SKM-1 (cell line): ENCODE measurements at regions not wholly inside any gene's neighbourhood (a gene's known extent, or its start where the extent isn't known, plus 50 kb on each side); places are given as distances from the start of the nearest gene placed in this dataset.

ENCODE experiments used
- DNase-seq: peaks from one replicate; lab custom pipeline; 2025; ENCODE audit not compliant: unreplicated experiment; lab: John Stamatoyannopoulos, UW

- DNase-seq = no peak
Measured at GRCh38 chr17:79326814-79327213, 252.2 kb downstream of the ENGASE start.

- DNase-seq = no peak
Measured at GRCh38 chr17:79325709-79326430, 251.2 kb downstream of the ENGASE start.

GRCh38 chr17:79324194-79324593 lies 249.6 kb downstream of the ENGASE start:
- DNase-seq = no peak

- DNase-seq = no peak
Measured at GRCh38 chr17:79323566-79323965, 248.9 kb downstream of the ENGASE start.

GRCh38 chr17:79322211-79323123 lies 247.8 kb downstream of the ENGASE start:
- no peak for DNase-seq

GRCh38 chr17:79320331-79320730 lies 245.7 kb downstream of the ENGASE start:
- no peak for DNase-seq

DNA sequence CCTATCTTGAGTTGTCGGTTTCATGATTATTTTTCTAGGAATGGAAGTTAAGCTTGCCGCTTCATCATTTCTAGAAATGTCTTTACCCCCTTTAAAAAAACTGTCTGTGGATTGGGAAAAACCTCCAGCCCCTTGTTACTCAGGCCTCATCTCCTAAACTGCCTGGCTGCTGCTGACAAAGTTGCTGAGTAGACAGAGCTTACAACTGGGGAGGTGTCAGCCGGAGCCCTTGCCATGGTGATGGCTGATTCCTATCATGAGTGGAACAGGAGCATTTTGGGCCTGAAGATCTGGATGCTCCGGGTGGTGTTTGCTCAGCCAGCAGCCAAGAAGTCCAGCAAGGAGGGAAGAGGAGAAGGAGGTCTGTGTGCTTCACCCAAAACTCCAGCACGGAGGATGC lies 243.3 kb downstream of the ENGASE start:
- DNase-seq = no peak

DNA sequence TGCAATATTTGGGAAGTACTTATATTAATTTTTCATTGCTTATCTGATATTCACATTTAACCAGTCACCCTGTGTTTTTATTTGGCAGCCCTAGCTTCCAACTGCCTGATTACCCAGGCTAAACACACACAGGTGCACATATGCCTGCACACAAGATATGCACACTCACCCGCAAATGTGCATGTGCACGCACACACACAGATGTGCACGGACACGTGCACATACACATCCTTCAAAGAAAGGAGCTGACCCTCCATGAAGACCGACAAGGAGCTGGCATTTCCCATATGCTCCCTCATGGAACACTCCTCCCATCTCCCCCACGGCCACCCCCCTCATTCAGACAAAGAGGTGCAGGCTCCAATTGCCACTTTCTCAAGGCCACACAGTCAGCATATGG lies 242.2 kb downstream of the ENGASE start:
- DNase-seq = no peak

DNA sequence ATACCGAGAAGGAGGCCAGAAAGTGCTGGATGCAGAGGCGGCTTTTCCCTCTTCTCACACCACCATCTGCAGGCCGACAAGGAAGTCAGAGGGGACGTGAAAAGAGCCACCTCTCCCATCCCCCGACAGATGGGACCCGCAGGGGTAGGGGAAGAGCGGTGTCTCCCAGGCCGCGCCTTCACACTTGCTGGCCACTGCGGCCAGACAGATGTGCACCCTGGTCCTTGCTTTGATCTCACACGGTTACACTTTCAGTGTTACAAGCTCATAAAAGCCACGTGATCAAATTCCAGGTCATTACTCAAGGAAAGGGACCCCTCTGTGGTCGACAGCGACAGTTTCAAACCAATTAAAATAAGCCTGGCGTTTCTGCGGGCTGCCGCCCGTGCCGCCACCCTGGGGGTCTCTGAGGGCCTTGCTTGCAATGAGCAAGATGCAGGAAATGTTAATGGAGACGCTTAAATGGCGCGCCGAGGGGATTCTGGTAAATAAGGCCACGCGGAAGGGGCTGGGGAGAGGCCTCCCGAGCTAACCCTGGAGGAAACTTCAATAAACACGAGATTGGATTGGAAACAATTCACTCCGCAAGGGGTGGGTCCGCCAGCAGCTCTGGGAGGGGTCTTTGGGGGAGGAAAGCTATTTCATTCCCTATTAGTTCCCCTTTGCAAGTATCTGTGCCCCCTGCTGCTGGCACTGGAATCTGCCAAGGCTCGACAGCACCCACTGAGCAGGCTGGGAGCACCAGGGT lies 240.9 kb downstream of the ENGASE start:
- DNase-seq = no peak

GRCh38 chr17:79314617-79315357 lies 240.2 kb downstream of the ENGASE start:
- DNase-seq = no peak

DNA sequence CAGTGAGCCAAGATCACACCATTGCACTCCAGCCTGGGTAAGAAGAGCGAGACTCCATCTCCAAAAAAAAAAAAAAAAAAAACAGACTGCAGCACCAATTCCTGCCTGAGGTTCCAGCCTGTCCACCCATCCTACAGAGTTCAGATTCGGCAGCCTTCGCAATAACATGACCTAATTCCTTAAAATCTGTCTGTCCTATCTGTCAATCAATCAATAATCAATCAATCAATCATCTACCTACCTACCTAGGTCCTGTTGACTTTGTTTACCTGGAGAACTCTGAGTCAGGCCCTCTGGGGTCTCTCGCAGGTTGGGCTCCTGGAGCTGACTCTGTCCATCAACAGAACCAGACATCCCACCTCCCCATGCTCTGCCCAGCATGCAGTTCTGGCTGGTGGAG lies 236.7 kb downstream of the ENGASE start:
- no peak for DNase-seq

- no peak for DNase-seq
Measured at GRCh38 chr17:79306424-79307318, 232.0 kb downstream of the ENGASE start.

DNA sequence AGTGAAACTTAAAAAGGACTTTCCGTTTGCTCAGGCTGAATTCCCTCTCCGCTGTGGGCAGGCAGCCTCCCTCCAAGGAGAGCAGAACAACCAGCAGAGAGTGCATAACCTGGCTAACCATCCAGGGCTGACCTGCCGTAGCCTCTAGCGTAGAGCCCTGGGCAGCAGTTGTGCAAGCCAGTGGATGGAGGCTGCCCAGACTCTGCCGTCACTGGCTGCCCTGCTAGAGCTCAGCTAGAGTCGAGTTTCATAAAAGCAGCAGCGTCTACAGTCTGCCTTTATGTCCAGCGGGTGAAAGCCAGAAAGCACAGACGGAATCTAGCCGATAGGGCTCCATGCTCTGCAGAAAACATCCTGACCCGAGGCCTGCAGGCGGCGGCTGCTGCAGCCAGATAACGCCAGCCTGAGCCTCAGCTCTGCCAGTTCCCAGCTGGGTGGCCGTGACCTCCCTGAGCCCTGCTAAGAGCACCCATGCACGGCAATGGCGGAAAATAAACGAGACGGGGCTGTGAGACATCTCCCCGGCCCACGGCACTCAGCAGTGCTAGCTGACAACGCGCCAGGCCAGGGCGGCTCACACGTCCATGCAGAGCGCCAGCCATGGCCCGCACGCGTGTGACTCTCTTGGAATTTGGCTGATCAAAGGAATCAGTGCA lies 231.3 kb downstream of the ENGASE start:
- DNase-seq = no peak

GRCh38 chr17:79305376-79305767 lies 230.7 kb downstream of the ENGASE start:
- no peak for DNase-seq

GRCh38 chr17:79304884-79305283 lies 230.3 kb downstream of the ENGASE start:
- DNase-seq = no peak

GRCh38 chr17:79303641-79304205 lies 229.1 kb downstream of the ENGASE start:
- DNase-seq = no peak

DNA sequence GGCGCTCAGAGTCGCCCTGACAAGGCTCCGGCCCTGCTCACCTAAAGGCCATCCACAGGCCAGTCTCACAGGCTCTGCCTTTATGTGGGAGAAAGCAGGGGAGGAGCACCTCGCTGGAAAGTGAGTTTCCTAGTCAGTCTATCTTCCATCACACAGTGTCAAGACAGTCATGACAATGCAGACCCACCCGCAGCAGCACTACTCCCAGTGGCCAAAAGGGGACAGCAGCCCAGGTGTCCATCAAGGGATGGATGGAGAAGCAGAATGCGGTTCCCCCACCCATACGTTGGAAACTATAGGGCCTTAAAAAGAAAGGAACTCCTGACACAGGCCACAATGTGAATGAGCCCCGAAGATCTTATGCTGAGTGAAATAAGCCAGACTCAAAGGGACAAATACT lies 226.8 kb downstream of the ENGASE start:
- no peak for DNase-seq

GRCh38 chr17:79299349-79299748 lies 224.7 kb downstream of the ENGASE start:
- DNase-seq = no peak

DNA sequence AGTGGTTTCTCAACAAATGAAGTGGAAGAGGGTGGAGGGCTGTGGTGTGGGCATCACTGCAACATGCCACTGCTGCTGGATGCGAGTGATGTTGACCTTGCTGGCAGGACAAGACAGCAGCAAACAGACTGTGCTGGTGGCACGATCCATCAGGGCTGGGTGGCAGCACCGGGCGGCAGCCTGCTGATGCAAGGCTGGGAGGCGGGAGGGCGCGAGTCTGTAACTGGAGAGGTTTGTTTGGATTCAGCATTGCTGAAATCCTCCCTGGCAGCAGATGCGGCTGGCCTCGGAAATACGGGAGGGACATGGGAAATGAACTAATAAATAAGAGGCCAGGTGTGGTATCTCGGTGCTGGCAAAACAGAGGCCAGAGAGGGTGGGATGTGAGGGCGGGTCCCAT lies 224.2 kb downstream of the ENGASE start:
- DNase-seq = no peak
